Naive thymus-derived CD4-positive, alpha-beta T cell (primary cell): ENCODE measurements at regions not wholly inside any gene's neighbourhood (a gene's known extent, or its start where the extent isn't known, plus 50 kb on each side); places are given as distances from the start of the nearest gene placed in this dataset.

Experiments
- ATAC-seq: fragments of 150-1000 bp; cut with Tn5 transposase; 2 replicates; pipeline ENCODE4 v1.10.0; 2021; ENCODE audit warnings: mild to moderate bottlenecking, moderate library complexity
- CTCF ChIA-PET: fragments of 350-600 bp; sonication (Branson Sonifier 250); formaldehyde crosslinking; loops from one replicate; lab custom pipeline; 2021; ENCODE audit warnings: antibody characterized with exemption; lab: Charles Lee
- POLR2A ChIA-PET: fragments of 350-600 bp; sonication (Branson Sonifier 250); formaldehyde crosslinking; loops from one replicate; lab custom pipeline; 2021; ENCODE audit warnings: antibody characterized with exemption, inconsistent platforms; lab: Charles Lee
- DNase-seq, 9 donors: peaks; one replicate each; pipeline versions ENCODE4 v3.0.0 to v3.0.0-alpha.2; 2020 to 2022; ENCODE audit warnings: mixed read lengths in 1 of 9
- H3K27ac ChIP-seq: one replicate; pipeline ENCODE4 v1.7.0; 2013; ENCODE audit warnings: mild to moderate bottlenecking, low read depth, low read length, moderate library complexity
- H3K27me3 ChIP-seq, 2 donors: one replicate each; pipeline ENCODE4 v1.7.0; 2013; ENCODE audit warnings: low read length in 2 of 2, mild to moderate bottlenecking in 2 of 2, moderate library complexity in 2 of 2; ENCODE audit not compliant: control insufficient read depth in 2 of 2, insufficient read depth in 2 of 2
- H3K36me3 ChIP-seq, 3 experiments: 1 replicate in 2 of 3; 2 replicates in 1 of 3; pipeline ENCODE4 v1.7.0; 2013; ENCODE audit warnings: low read length in 3 of 3, mild to moderate bottlenecking in 3 of 3, moderate library complexity in 1 of 3; ENCODE audit not compliant: insufficient read depth in 3 of 3, control insufficient read depth in 2 of 3
- H3K4me1 ChIP-seq, 2 donors: one replicate each; pipeline ENCODE4 v1.7.0; 2013; ENCODE audit warnings: low read length in 2 of 2, mild to moderate bottlenecking in 2 of 2, moderate library complexity in 1 of 2; ENCODE audit not compliant: control insufficient read depth in 2 of 2, insufficient read depth in 2 of 2
- H3K4me3 ChIP-seq: 2 replicates; pipeline ENCODE4 v1.7.0; 2013; ENCODE audit warnings: mild to moderate bottlenecking, low read length
- H3K9me3 ChIP-seq, 3 experiments: 1 replicate in 2 of 3; 2 replicates in 1 of 3; pipeline ENCODE4 v1.7.0; 2013; ENCODE audit warnings: low read length in 3 of 3; ENCODE audit not compliant: control insufficient read depth in 2 of 3
- H3K27ac Mint-ChIP-seq, 9 donors: one replicate each; pipeline ENCODE4 v1.8.0; 2020 to 2022; ENCODE audit warnings: mixed read lengths in 9 of 9, mild to moderate bottlenecking in 8 of 9, moderate library complexity in 5 of 9, inconsistent platforms in 2 of 9
- H3K27me3 Mint-ChIP-seq, 5 donors: one replicate each; pipeline ENCODE4 v1.8.0; 2021 to 2022; ENCODE audit warnings: mixed read lengths in 5 of 5, mild to moderate bottlenecking in 1 of 5
- H3K36me3 Mint-ChIP-seq, 5 donors: one replicate each; pipeline ENCODE4 v1.8.0; 2020 to 2022; ENCODE audit warnings: mixed read lengths in 5 of 5, mild to moderate bottlenecking in 3 of 5, inconsistent platforms in 1 of 5
- H3K4me1 Mint-ChIP-seq, 7 donors: one replicate each; pipeline ENCODE4 v1.8.0; 2020 to 2022; ENCODE audit warnings: mixed read lengths in 7 of 7, mild to moderate bottlenecking in 3 of 7, inconsistent platforms in 1 of 7
- H3K4me3 Mint-ChIP-seq, 10 donors: one replicate each; pipeline ENCODE4 v1.8.0; 2020 to 2022; ENCODE audit warnings: mild to moderate bottlenecking in 10 of 10, mixed read lengths in 10 of 10, moderate library complexity in 6 of 10, inconsistent platforms in 2 of 10
- H3K9me3 Mint-ChIP-seq, 11 donors: one replicate each; pipeline ENCODE4 v1.8.0; 2020 to 2022; ENCODE audit warnings: mixed read lengths in 11 of 11, mild to moderate bottlenecking in 4 of 11, inconsistent platforms in 1 of 11, moderate library complexity in 1 of 11
- intact Hi-C, 2 donors: fragments of 100-400 bp; cut with micrococcal nuclease; formaldehyde crosslinking; loops; one replicate each; pipeline ENCODE4 v1.15.1; 2023

DNA sequence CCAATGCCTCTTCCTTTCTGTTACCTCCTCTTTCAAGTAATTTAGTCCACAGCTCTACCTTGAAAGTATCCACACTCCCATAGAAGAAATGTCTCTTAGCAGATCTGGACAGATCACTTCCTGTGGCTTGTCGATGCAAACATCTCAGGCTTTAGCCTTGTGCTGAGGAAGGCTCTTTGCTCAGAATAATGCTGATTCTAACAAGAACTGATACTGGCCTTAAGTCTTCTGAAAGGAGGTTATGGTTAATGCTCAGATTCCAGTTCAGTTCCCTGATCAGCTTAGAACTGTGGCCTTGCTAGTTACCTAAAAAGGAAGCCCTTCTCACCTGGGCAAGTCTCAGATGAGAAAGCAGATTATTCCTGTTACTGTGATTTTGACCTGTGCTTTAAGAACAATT lies 230.1 kb upstream of the FAT4 start:
- H3K9me3 ChIP-seq, result no peaks in the 10 kb centered on the region
- no peak overlapping the region for H3K27ac Mint-ChIP-seq
- H3K36me3 Mint-ChIP-seq, result no peaks in the 10 kb centered on the region
- intact Hi-C loops, result no loop called here
- H3K4me3 ChIP-seq, result no peak overlapping the region
- H3K27me3 Mint-ChIP-seq, result no peaks in the 10 kb centered on the region
- ChIA-PET CTCF (no interaction called here), POLR2A (no interaction called here)
- H3K9me3 Mint-ChIP-seq, result peaks cover 0 to 13% (median 0%) of the 10 kb centered on the region in 11 donors
- no peak overlapping the region for H3K4me3 Mint-ChIP-seq
- DNase-seq, result no peak
- H3K27ac ChIP-seq, result no peak overlapping the region
- no peaks in the 10 kb centered on the region for H3K36me3 ChIP-seq
- no peaks in the 10 kb centered on the region for H3K27me3 ChIP-seq
- ATAC-seq, result no peak
- no peaks in the 10 kb centered on the region for H3K4me1 ChIP-seq
- H3K4me1 Mint-ChIP-seq, result no peaks in the 10 kb centered on the region

DNA sequence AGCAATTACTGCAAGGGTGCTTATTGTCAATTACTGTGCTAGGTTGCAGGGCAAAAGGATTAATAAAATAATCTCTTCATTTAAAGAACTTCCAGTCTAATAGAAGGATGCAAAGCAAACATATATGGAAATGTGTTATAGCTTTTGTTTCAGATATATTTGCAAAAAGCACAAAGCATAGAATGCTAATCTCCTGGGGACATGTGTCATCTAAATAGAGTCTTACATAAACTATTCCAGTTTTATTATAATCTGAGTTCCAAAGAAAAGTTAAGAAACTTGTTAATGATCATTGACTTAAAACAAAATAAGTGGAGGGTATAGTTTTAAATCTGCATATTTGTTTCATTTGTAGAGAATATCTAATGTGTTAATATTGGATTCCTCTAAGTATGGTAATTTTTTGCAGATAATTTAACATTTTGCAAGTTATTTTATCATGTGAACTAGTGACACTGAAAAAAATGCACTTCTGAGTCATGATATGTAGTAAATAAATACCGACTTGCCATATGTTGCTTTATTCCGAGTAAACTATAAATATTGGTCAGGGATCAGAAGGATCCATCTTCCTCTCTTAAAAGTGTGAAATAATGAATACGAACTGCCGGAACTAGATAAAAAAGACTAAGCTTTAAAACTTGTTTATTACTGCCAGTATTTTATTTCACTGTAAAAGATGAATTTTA lies 231.9 kb upstream of the FAT4 start:
- H3K27me3 ChIP-seq, result no peaks in the 10 kb centered on the region
- DNase-seq (no peak), ATAC-seq (no peak)
- Mint-ChIP-seq H3K4me1 (no peaks in the 10 kb centered on the region), H3K27me3 (no peaks in the 10 kb centered on the region), H3K27ac (no peak overlapping the region), H3K9me3 (peaks cover 0 to 6% (median 0%) of the 10 kb centered on the region in 11 donors), H3K4me3 (no peak overlapping the region), H3K36me3 (no peaks in the 10 kb centered on the region)
- intact Hi-C loops, result no loop called here
- no peak overlapping the region for H3K4me3 ChIP-seq
- CTCF ChIA-PET, result no interaction called here
- POLR2A ChIA-PET, result no interaction called here
- no peaks in the 10 kb centered on the region for H3K9me3 ChIP-seq
- H3K27ac ChIP-seq, result no peak overlapping the region
- no peaks in the 10 kb centered on the region for H3K4me1 ChIP-seq
- H3K36me3 ChIP-seq, result no peaks in the 10 kb centered on the region

DNA sequence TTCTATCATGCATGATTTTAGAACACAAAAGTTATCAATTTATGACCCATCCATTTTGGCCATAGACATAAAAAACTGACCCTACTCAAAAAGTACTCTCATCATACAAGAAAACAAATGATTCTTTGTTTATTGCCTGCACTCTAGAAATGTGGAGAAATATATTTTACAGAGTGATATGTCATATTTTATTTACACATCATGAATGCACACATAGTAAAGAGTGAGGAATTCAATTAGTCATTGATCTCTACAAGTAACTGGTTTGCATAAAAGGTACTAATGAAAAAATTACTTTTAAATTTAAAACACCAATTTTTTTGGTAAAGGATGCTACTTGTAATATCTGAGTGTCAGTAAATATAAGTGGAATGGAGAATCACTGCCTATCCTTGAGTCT lies 242.5 kb upstream of the FAT4 start:
- no peaks in the 10 kb centered on the region for H3K36me3 ChIP-seq
- no peak for DNase-seq

DNA sequence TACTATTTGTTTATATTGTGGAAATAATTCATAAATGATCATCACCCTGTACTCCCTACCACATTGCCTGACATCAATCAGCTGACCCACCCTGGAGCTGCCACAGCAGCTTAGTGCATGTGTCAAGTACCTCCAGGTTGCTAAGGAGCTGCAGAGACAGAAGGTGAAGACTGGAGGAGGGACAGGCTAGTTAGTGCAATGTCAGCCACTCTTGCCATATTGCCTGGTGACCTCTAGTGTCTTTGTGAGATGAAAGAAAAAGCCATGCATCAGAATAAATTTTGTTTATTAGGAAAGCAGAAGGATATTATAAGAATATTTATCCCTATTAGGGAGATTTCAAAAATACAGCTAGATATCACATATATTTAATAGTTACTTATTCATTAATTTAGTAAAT lies 243.9 kb upstream of the FAT4 start:
- Histone ChIP-seq H3K9me3 (no peaks in the 10 kb centered on the region), H3K4me3 (no peak overlapping the region), H3K36me3 (no peaks in the 10 kb centered on the region), H3K27ac (no peak overlapping the region), H3K4me1 (no peaks in the 10 kb centered on the region), H3K27me3 (no peaks in the 10 kb centered on the region)
- Mint-ChIP-seq H3K36me3 (no peaks in the 10 kb centered on the region), H3K27ac (no peak overlapping the region), H3K27me3 (no peaks in the 10 kb centered on the region), H3K4me1 (no peaks in the 10 kb centered on the region), H3K4me3 (no peak overlapping the region), H3K9me3 (peaks cover 0 to 22% (median 3%) of the 10 kb centered on the region in 11 donors)
- ATAC-seq (no peak), DNase-seq (no peak)
- intact Hi-C loops, result no loop called here
- ChIA-PET POLR2A (no interaction called here), CTCF (no interaction called here)

More for the DNA sequence above, 242.5 kb upstream of the FAT4 start:
- no peak for ATAC-seq
- H3K27me3 Mint-ChIP-seq, result no peaks in the 10 kb centered on the region
- Histone ChIP-seq H3K4me1 (no peaks in the 10 kb centered on the region), H3K27ac (no peak overlapping the region), H3K4me3 (no peak overlapping the region), H3K27me3 (no peaks in the 10 kb centered on the region), H3K9me3 (no peaks in the 10 kb centered on the region)
- intact Hi-C loops, result no loop called here
- H3K9me3 Mint-ChIP-seq, result peaks cover 0 to 20% (median 2%) of the 10 kb centered on the region in 11 donors
- no peak overlapping the region for H3K27ac Mint-ChIP-seq
- no peaks in the 10 kb centered on the region for H3K4me1 Mint-ChIP-seq
- CTCF ChIA-PET, result no interaction called here
- H3K36me3 Mint-ChIP-seq, result no peaks in the 10 kb centered on the region
- POLR2A ChIA-PET, result no interaction called here
- no peak overlapping the region for H3K4me3 Mint-ChIP-seq

DNA sequence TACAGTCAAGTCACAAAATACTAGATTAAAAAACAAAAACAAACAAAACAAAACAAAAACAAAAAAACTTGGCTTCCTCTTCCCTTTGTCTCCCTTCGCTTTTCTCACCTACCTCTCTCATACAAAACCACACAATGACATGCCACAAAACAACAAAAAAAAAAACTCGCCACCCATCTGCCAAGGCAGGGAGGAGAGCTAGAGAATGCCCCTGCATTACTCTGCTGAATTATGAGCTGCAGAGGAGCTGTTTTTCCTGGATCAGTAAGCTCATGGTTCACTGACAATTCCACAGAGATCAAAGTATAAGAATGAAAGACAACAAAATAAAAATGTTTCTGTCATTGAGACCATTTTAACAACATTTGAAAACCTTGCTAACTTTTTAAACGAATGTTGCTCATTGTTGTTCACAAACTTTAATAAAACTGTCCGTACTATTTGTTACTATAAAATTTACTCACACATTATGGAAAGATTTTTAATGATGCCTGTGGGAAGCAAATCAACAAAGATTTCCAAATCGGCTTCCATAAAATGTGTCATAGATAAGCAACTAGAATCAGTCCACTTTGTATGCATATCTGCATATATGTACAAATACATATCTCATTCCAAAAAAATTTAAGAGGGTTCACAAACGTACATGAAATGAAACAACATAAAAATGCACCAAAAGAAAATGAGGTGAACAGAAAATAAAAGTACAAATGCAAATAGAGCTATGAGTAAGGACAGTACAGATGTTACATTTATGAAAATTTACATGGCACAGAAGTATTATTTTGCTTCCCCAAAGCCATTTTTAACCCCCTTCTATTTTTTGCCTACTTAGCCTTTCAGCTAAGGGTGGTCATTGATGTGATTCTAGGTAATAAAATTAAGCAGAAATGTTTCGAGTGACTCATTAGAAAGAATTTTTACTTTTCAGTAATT lies 252.4 kb upstream of the FAT4 start:
- H3K27ac ChIP-seq, result no peak overlapping the region
- ChIA-PET POLR2A (interaction anchor here (0.7 kb wide), 1 partner anchor 574 kb away, joined by 4 read pairs; no protein-coding TSS in a partner anchor), CTCF (no interaction called here)
- no peak overlapping the region for H3K4me3 ChIP-seq
- DNase-seq (no peak), ATAC-seq (no peak)
- no peaks in the 10 kb centered on the region for H3K9me3 ChIP-seq
- Mint-ChIP-seq H3K36me3 (no peaks in the 10 kb centered on the region), H3K27ac (no peak overlapping the region), H3K4me3 (no peak overlapping the region), H3K27me3 (no peaks in the 10 kb centered on the region), H3K4me1 (no peaks in the 10 kb centered on the region), H3K9me3 (peaks cover 0 to 6% (median 3%) of the 10 kb centered on the region in 11 donors)
- intact Hi-C loops, result no loop called here
- H3K4me1 ChIP-seq, result no peaks in the 10 kb centered on the region
- H3K36me3 ChIP-seq, result no peaks in the 10 kb centered on the region
- H3K27me3 ChIP-seq, result no peaks in the 10 kb centered on the region

DNA sequence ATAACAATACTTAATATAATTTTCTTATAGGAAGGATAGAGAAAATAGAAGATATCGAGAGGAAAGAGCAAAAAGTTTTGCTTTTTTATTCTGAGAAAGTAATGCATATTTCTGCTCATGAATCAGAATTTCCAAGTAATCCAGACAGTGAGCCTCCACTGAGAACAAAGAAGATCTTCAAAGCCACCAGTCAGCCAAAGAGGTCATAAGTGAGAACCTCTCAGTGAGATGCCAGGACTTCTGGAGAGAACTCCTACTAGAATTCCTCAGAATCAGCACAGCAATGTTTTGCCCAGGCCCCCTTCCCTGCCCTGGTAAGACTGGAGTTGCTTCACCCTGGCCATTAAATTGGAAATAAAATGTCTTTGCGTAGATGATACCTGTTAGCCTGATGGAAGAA lies 254.4 kb upstream of the FAT4 start:
- H3K4me3 Mint-ChIP-seq, result no peak overlapping the region
- Histone ChIP-seq H3K4me1 (no peaks in the 10 kb centered on the region), H3K27ac (no peak overlapping the region), H3K27me3 (no peaks in the 10 kb centered on the region), H3K9me3 (no peaks in the 10 kb centered on the region), H3K36me3 (no peaks in the 10 kb centered on the region), H3K4me3 (no peak overlapping the region)
- H3K27ac Mint-ChIP-seq, result no peak overlapping the region
- intact Hi-C loops, result no loop called here
- ChIA-PET POLR2A (no interaction called here), CTCF (no interaction called here)
- H3K36me3 Mint-ChIP-seq, result no peaks in the 10 kb centered on the region
- H3K4me1 Mint-ChIP-seq, result no peaks in the 10 kb centered on the region
- no peak for ATAC-seq
- H3K9me3 Mint-ChIP-seq, result peaks cover 0 to 5% (median 0%) of the 10 kb centered on the region in 11 donors
- DNase-seq, result no peak
- no peaks in the 10 kb centered on the region for H3K27me3 Mint-ChIP-seq
